DOHH2 (cell line): ENCODE measurements at regions not wholly inside any gene's neighbourhood (a gene's known extent, or its start where the extent isn't known, plus 50 kb on each side); places are given as distances from the start of the nearest gene placed in this dataset.

Experiments
- CTCF ChIP-seq: fragments of 200-600 bp; sonication (generic); IDR thresholded peaks from one replicate; pipeline ENCODE4 v1.5.1; 2014; ENCODE audit warnings: antibody characterized with exemption, mild to moderate bottlenecking, low read depth, low read length; ENCODE audit not compliant: poor library complexity, severe bottlenecking
- EZH2phosphoT487 ChIP-seq: fragments of 200-600 bp; sonication (generic); IDR thresholded peaks from 2 replicates; pipeline ENCODE4 v1.6.1; 2017; ENCODE audit warnings: borderline replicate concordance, mild to moderate bottlenecking, antibody characterized with exemption, low read length, moderate library complexity, mixed read lengths

- no peak for TF ChIP-seq CTCF
- no peak for TF ChIP-seq EZH2phosphoT487
Measured at GRCh38 chr16:54576785-54577184, 290.2 kb upstream of the IRX3 start.
